Mucosa of descending colon (tissue), 3 donors: ENCODE measurements at regions not wholly inside any gene's neighbourhood (a gene's known extent, or its start where the extent isn't known, plus 50 kb on each side); places are given as distances from the start of the nearest gene placed in this dataset.

Source experiments
- ATAC-seq: fragments of 200-7000 bp; cut with Tn5 transposase; one replicate; pipeline ENCODE4 v1.9.1; 2020; ENCODE audit warnings: mild to moderate bottlenecking, moderate library complexity
- DNase-seq, 3 donors: peaks; one replicate each; pipeline ENCODE4 v3.0.0-alpha.2; 2020
- H3K36me3 ChIP-seq: fragments of 200-600 bp; one replicate; pipeline ENCODE4 v1.8.0; 2021; ENCODE audit warnings: low read depth, mild to moderate bottlenecking
- H3K4me1 ChIP-seq: fragments of 200-600 bp; one replicate; pipeline ENCODE4 v1.8.0; 2021; ENCODE audit warnings: low read depth, mild to moderate bottlenecking
- H3K4me3 ChIP-seq: fragments of 200-600 bp; one replicate; pipeline ENCODE4 v1.8.0; 2021; ENCODE audit warnings: mild to moderate bottlenecking
- H3K9me3 ChIP-seq: fragments of 200-600 bp; one replicate; pipeline ENCODE4 v1.8.0; 2021; ENCODE audit warnings: mild to moderate bottlenecking
- intact Hi-C, 2 donors: fragments of 100-400 bp; cut with DNase I in 1 of 2; cut with micrococcal nuclease in 1 of 2; formaldehyde crosslinking; loops; one replicate each; pipeline versions ENCODE4 v1.11.0 to v1.11.1; 2022; cut with DNase I, micrococcal nuclease
- TF ChIP-seq, protein P1 (sequence below): fragments of 200-600 bp; IDR thresholded peaks from one replicate; pipeline ENCODE4 v1.8.0; 2022; ENCODE audit warnings: antibody characterized with exemption, mild to moderate bottlenecking
- donor health status: DM: no; HTN: no; CAD: no; lungs with moderate emphysema.
- donor health status: DM: no; HTN: no; CAD: no.
- donor health status: DM: no; HTN: yes; CAD: no.

GRCh38 chr3:13262493-13263211 lies 157.5 kb downstream of the NUP210 start:
- ATAC-seq (no peak), DNase-seq (peak in 1 of 3 donors; percentile 3)
- TF ChIP-seq, protein P1, sequence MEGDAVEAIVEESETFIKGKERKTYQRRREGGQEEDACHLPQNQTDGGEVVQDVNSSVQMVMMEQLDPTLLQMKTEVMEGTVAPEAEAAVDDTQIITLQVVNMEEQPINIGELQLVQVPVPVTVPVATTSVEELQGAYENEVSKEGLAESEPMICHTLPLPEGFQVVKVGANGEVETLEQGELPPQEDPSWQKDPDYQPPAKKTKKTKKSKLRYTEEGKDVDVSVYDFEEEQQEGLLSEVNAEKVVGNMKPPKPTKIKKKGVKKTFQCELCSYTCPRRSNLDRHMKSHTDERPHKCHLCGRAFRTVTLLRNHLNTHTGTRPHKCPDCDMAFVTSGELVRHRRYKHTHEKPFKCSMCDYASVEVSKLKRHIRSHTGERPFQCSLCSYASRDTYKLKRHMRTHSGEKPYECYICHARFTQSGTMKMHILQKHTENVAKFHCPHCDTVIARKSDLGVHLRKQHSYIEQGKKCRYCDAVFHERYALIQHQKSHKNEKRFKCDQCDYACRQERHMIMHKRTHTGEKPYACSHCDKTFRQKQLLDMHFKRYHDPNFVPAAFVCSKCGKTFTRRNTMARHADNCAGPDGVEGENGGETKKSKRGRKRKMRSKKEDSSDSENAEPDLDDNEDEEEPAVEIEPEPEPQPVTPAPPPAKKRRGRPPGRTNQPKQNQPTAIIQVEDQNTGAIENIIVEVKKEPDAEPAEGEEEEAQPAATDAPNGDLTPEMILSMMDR, result no peak
- Histone ChIP-seq H3K36me3 (no peaks in the 10 kb centered on the region), H3K4me1 (no peaks in the 10 kb centered on the region), H3K4me3 (no peak overlapping the region), H3K9me3 (no peaks in the 10 kb centered on the region)
- intact Hi-C loops, result no loop called here

- intact Hi-C loops, result no loop called here
- peak in 1 of 3 donors; percentile 30 for DNase-seq
- ATAC-seq, result no peak
- TF ChIP-seq, protein P1, result no peak
- Histone ChIP-seq H3K36me3 (no peaks in the 10 kb centered on the region), H3K4me3 (no peak overlapping the region), H3K4me1 (no peaks in the 10 kb centered on the region), H3K9me3 (no peaks in the 10 kb centered on the region)
Measured at GRCh38 chr3:13261892-13262291, 158.2 kb downstream of the NUP210 start.

DNA sequence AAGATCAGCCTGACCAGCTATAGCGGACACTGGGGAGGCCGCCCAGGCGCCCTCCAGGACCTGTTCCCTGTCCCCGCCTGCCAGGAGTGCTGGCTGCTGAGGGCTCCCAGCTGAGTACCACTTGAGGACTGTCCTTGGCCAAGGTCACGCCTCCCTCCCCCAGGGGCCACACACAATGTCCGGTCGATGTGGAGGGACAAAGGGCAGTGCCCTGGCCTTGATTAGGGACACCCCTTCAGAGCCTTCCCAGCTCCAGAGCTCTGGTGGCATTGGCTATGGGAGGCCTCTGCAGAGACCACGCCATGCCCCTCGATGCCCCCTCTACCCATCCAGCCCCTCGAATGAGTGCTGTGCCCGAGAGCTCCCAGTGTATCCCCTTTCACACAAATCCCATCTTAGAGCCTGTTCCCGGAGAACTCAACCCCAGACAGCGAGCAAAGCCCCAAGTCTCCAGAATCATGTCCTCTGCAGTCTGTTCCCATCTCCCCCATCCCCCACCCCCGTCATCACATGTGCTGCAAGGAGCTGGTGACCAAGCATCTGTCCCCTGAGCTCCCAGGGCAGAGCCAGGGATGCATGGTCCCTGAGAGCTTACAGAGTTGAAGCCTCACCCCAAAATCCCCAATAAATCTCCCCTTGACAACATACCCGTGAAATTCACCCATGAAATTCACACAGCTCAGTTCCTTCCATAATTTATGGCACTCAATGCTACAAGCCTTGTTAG lies 158.9 kb downstream of the NUP210 start:
- intact Hi-C loops, result no loop called here
- DNase-seq, result no peak
- ATAC-seq, result no peak

DNA sequence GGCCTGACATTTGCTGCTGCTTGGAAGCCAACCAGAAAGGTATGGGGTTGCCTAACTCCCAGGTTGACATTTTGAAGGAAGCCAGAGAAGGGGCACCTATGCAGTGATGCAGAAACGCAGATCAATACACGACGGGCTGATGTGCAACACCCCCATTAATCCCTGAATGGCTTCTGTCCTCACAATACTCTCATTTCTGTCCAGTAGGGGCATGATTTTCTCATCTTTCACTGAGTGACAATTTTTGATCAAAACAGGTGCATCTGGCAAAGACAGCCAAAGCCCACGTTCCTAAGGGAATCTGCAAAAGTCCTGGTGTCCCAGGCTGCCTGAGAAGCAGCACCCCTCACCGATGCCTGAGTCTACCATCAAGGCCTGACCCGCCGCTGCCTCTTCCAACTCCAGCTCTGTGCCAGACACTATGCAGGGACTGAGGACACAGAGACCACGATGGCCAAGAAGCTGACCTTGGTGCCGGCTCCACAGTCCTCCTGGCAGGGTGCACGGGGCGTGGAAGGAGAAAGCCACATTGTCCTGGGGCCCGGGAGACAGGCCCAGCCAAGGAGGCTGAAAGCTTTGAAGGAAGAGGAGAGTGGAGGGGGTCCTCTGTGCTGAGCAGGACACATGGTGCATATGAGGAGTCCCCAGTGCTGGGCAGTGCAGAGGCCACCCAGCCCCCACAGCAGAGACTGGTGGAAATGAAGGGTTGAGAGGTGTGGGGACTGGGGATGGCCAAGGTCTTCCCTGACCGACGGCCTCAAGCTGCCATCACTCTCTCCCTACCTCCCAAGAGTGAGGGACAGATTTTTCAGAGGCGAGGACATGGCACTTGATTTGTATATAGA lies 159.6 kb downstream of the NUP210 start:
- no peaks in the 10 kb centered on the region for H3K36me3 ChIP-seq
- TF ChIP-seq, protein P1, result no peak
- intact Hi-C loops, result no loop called here
- H3K9me3 ChIP-seq, result no peaks in the 10 kb centered on the region
- H3K4me3 ChIP-seq, result no peak overlapping the region
- DNase-seq (no peak), ATAC-seq (no peak)
- no peaks in the 10 kb centered on the region for H3K4me1 ChIP-seq

More for the DNA sequence above, 158.9 kb downstream of the NUP210 start:
- Histone ChIP-seq H3K36me3 (no peaks in the 10 kb centered on the region), H3K9me3 (no peaks in the 10 kb centered on the region), H3K4me3 (no peak overlapping the region), H3K4me1 (no peaks in the 10 kb centered on the region)
- TF ChIP-seq, protein P1, result no peak

GRCh38 chr3:13259831-13260230 lies 160.3 kb downstream of the NUP210 start:
- Histone ChIP-seq H3K36me3 (no peaks in the 10 kb centered on the region), H3K4me3 (no peak overlapping the region), H3K4me1 (no peaks in the 10 kb centered on the region), H3K9me3 (no peaks in the 10 kb centered on the region)
- ATAC-seq (no peak), DNase-seq (no peak)
- TF ChIP-seq, protein P1, result no peak
- intact Hi-C loops, result no loop called here
